Thyroid gland (tissue), 4 donors: ENCODE measurements at regions not wholly inside any gene's neighbourhood (a gene's known extent, or its start where the extent isn't known, plus 50 kb on each side); places are given as distances from the start of the nearest gene placed in this dataset.

Source experiments
- POLR2A ChIP-seq, 2 donors: fragments of 450-650 bp; IDR thresholded peaks; one replicate each; pipeline ENCODE4 v1.6.1; 2017; ENCODE audit warnings: antibody characterized with exemption in 2 of 2, mild to moderate bottlenecking in 2 of 2, moderate library complexity in 1 of 2
- TF ChIP-seq, protein P1 (sequence below), 6 experiments: fragments of 200-600 bp in 3 of 6; fragments of 450-650 bp in 3 of 6; sonication (generic) in 3 of 6; IDR thresholded peaks; one replicate each; pipeline ENCODE4 v1.5.1; 2016 to 2019; ENCODE audit warnings: antibody characterized with exemption in 6 of 6, mild to moderate bottlenecking in 2 of 6, inconsistent platforms in 1 of 6, moderate library complexity in 1 of 6

GRCh38 chr4:103268746-103269145, 70.6 kb upstream of the CENPE start:
- TF ChIP-seq POLR2A (IDR thresholded peaks at IDR 0.05): no peak
- TF ChIP-seq, protein P1, sequence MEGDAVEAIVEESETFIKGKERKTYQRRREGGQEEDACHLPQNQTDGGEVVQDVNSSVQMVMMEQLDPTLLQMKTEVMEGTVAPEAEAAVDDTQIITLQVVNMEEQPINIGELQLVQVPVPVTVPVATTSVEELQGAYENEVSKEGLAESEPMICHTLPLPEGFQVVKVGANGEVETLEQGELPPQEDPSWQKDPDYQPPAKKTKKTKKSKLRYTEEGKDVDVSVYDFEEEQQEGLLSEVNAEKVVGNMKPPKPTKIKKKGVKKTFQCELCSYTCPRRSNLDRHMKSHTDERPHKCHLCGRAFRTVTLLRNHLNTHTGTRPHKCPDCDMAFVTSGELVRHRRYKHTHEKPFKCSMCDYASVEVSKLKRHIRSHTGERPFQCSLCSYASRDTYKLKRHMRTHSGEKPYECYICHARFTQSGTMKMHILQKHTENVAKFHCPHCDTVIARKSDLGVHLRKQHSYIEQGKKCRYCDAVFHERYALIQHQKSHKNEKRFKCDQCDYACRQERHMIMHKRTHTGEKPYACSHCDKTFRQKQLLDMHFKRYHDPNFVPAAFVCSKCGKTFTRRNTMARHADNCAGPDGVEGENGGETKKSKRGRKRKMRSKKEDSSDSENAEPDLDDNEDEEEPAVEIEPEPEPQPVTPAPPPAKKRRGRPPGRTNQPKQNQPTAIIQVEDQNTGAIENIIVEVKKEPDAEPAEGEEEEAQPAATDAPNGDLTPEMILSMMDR (IDR thresholded peaks at IDR 0.05): no peak
